SK-N-MC (cell line): ENCODE measurements at regions not wholly inside any gene's neighbourhood (a gene's known extent, or its start where the extent isn't known, plus 50 kb on each side); places are given as distances from the start of the nearest gene placed in this dataset.

Experiments
- EZH2 ChIP-seq: fragments of 200-600 bp; sonication (generic); IDR thresholded peaks from one replicate; pipeline ENCODE4 v1.6.1; 2017; ENCODE audit warnings: antibody characterized with exemption
- POLR2AphosphoS5 ChIP-seq: IDR thresholded peaks from 2 replicates; pipeline ENCODE4 v1.6.1; 2012; ENCODE audit warnings: mild to moderate bottlenecking, low read depth, low read length, borderline replicate concordance

GRCh38 chr7:156568258-156568657, 72.3 kb upstream of the RNF32 start:
- TF ChIP-seq EZH2: no peak
- TF ChIP-seq POLR2AphosphoS5: no peak
